ENCODE measurements at regions not wholly inside any gene's neighbourhood (a gene's known extent, or its start where the extent isn't known, plus 50 kb on each side); places are given as distances from the start of the nearest gene placed in this dataset.

- DNase-seq: no peak
Measured at GRCh38 chr5:86780018-86780417, 162.3 kb downstream of the COX7C start.

- DNase-seq: no peak
Measured at GRCh38 chr5:86786955-86787354, 169.2 kb downstream of the COX7C start.

- no peak for DNase-seq
Measured at GRCh38 chr5:86795659-86796058, 177.9 kb downstream of the COX7C start.

- no peak for DNase-seq
Measured at GRCh38 chr5:86797677-86798076, 179.9 kb downstream of the COX7C start.

GRCh38 chr5:86806206-86806605 is 188.5 kb downstream of the COX7C start:
- no peak for DNase-seq

- DNase-seq: peak; percentile 31
Measured at GRCh38 chr5:86807046-86808031, 189.6 kb downstream of the COX7C start.

- no peak for DNase-seq
Measured at GRCh38 chr5:86814315-86814714, 196.6 kb downstream of the COX7C start.

GRCh38 chr5:86814907-86815306 is 197.2 kb downstream of the COX7C start:
- no peak for DNase-seq

- no peak for DNase-seq
Measured at GRCh38 chr5:86824637-86825036, 206.9 kb downstream of the COX7C start.

GRCh38 chr5:86831128-86831527 is 213.4 kb downstream of the COX7C start:
- DNase-seq: no peak

GRCh38 chr5:86833868-86834267 is 216.1 kb downstream of the COX7C start:
- no peak for DNase-seq

- no peak for DNase-seq
Measured at GRCh38 chr5:86837610-86838009, 219.9 kb downstream of the COX7C start.

GRCh38 chr5:86838083-86838482 is 220.3 kb downstream of the COX7C start:
- DNase-seq: no peak

GRCh38 chr5:86841000-86841644 is 223.4 kb downstream of the COX7C start:
- DNase-seq: no peak

- DNase-seq: no peak
Measured at GRCh38 chr5:86858442-86858841, 240.7 kb downstream of the COX7C start.

GRCh38 chr5:86861512-86861911 is 243.8 kb downstream of the COX7C start:
- peak; percentile 35 for DNase-seq

GRCh38 chr5:86862093-86862492 is 244.4 kb downstream of the COX7C start:
- DNase-seq: no peak

GRCh38 chr5:86864051-86864450 is 246.3 kb downstream of the COX7C start:
- no peak for DNase-seq

- no peak for DNase-seq
Measured at GRCh38 chr5:86865256-86865785, 247.6 kb downstream of the COX7C start.

GRCh38 chr5:86866036-86866435 is 248.3 kb downstream of the COX7C start:
- DNase-seq: no peak

GRCh38 chr5:86869268-86869667 is 251.5 kb downstream of the COX7C start:
- no peak for DNase-seq

- DNase-seq: no peak
Measured at GRCh38 chr5:86875539-86875938, 257.8 kb downstream of the COX7C start.

- no peak for DNase-seq
Measured at GRCh38 chr5:86878250-86878649, 260.5 kb downstream of the COX7C start.
